GM19025 (cell line): ENCODE measurements at regions not wholly inside any gene's neighbourhood (a gene's known extent, or its start where the extent isn't known, plus 50 kb on each side); places are given as distances from the start of the nearest gene placed in this dataset.
"Not testable (repeated sequence)": the region's sequence is repeated elsewhere in the genome, so short reads cannot be mapped to it uniquely, and the experiment has no call there.

Experiments used
- ATAC-seq: cut with Tn5 transposase; IDR thresholded peaks from one replicate; pipeline ENCODE4 v1.9.1; 2021; ENCODE audit warnings: mild to moderate bottlenecking, low read depth, moderate library complexity; ENCODE audit not compliant: unreplicated experiment

- no peak for ATAC-seq
These were observed 141.1 kb upstream of the NDST3 start for GRCh38 chr4:117893207-117893606.

- no peak for ATAC-seq
These were observed 135.8 kb upstream of the NDST3 start for GRCh38 chr4:117898496-117898895.

GRCh38 chr4:117900832-117901231, 133.5 kb upstream of the NDST3 start:
- ATAC-seq: no peak

GRCh38 chr4:117907646-117908045, 126.6 kb upstream of the NDST3 start:
- no peak for ATAC-seq

GRCh38 chr4:117908306-117909207, 125.7 kb upstream of the NDST3 start:
- ATAC-seq: no peak

GRCh38 chr4:117916728-117917127, 117.6 kb upstream of the NDST3 start:
- no peak for ATAC-seq

GRCh38 chr4:117922311-117922710, 112.0 kb upstream of the NDST3 start:
- not testable (repeated sequence) for ATAC-seq

- ATAC-seq: not testable (repeated sequence)
These were observed 106.5 kb upstream of the NDST3 start for GRCh38 chr4:117927823-117928222.

GRCh38 chr4:117941611-117942010, 92.7 kb upstream of the NDST3 start:
- no peak for ATAC-seq

- no peak for ATAC-seq
These were observed 84.7 kb upstream of the NDST3 start for GRCh38 chr4:117949621-117950020.

- ATAC-seq: no peak
These were observed 76.7 kb upstream of the NDST3 start for GRCh38 chr4:117957571-117957970.

- ATAC-seq: no peak
These were observed 68.7 kb upstream of the NDST3 start for GRCh38 chr4:117965622-117966021.

GRCh38 chr4:117968606-117969005, 65.7 kb upstream of the NDST3 start:
- no peak for ATAC-seq

GRCh38 chr4:117971403-117971802, 62.9 kb upstream of the NDST3 start:
- no peak for ATAC-seq

- ATAC-seq: no peak
These were observed 50.5 kb upstream of the NDST3 start for GRCh38 chr4:117983541-117984365.

- no peak for ATAC-seq
These were observed 50.0 kb upstream of the NDST3 start for GRCh38 chr4:117984366-117984680.
